Stimulated activated CD8-positive, alpha-beta memory T cell treated with anti-CD3 and anti-CD28 coated beads, Interleukin-2, amount 100 ng/mL, for 1 hour (primary cell): ENCODE measurements at regions not wholly inside any gene's neighbourhood (a gene's known extent, or its start where the extent isn't known, plus 50 kb on each side); places are given as distances from the start of the nearest gene placed in this dataset.
A peak's percentile ranks its signal among the peaks of the same experiment; 100 is the strongest.
"Not testable (repeated sequence)": the region's sequence is repeated elsewhere in the genome, so short reads cannot be mapped to it uniquely, and the experiment has no call there.

Experiments
- DNase-seq, 2 donors: peaks; one replicate each; pipeline ENCODE4 v3.0.0-alpha.2; 2020; ENCODE audit warnings: low read depth in 2 of 2

DNA sequence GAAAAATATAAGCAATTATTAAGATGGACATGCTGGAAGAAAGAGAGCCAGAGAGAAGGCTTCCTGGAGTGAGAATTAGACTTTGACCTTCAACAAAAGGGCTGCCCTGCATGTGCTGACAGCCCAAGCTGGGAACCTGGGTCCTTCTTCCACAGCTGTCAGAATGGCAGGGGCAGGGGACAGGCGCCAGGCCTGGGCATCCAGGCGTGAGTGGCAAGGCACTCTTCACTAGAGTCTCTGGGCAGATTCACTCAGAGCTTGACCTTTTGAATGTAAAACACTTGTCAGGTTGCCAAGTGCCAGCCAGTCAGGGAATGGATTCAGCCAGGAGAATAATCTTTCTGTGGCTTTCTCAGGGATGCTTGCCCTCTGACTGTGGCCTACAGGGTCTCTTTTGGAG, 119.1 kb upstream of the CLINT1 start:
- no peak for DNase-seq

DNA sequence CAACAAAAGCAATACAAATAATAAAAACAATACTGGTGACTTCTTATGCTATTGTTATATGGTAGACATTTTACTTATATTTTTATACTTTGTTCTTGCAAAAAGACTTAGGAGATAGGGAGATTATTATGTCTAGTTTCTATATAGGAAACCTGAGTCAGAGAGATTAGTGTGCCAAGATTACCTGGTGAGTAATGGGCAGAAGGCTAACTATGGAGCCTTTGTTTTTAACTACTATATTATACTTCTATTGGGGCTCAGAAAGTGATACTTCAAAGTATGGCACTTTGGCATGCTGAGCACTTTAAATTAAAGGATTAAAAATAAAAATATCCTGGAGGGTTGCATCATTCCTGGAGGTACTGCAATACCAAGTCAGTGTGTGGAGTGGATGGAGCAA, 117.5 kb upstream of the CLINT1 start:
- DNase-seq, result no peak

DNA sequence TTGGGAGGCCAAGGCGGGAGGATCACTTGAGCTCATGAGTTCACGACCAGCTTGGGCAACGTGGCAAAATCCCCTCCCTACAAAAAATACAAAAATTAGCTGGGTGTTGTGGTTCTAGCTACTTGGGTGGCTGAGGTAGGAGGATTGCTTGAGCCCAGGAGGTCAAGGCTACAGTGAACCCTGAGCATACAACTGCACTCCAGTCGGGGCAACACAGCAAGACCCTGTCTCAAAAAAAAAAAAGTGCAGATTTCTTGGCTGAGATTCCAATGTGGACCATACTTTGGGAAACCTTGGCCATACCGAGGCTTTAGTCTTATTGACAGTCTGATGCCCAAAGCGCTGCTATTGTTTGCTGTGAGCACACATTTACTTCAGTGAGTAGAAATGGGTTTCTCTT, 113.6 kb upstream of the CLINT1 start:
- no peak for DNase-seq

DNA sequence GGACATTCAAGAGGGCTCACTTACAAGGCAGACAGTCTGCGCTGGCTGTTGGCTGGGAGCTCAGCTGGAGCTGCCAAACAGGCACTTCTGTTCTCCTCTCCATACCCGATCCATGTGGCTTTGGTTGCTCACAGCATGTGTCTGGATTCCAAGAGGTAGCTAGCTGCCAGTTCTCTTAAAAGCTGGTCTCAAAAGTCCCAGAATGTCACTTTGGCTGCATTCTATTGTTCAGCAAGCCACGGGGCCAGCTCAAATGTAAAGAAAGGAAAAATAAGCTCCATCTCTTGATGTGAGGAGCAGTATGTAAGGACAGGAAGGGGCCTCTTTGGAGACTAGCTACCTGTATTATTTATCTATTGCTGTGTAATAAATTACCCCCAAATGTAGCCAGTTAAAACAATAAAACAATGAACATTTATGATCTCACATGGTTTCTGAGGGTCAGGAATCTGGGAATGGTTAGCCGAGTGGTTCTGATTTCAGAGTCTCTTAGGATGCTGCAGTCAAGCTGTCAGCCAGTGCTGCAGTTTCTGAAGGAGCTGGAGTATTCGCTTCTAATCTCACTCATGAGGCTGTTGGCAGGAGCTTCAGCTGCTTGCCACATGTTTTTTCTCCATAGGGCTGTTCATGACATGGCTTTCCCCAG, 112.7 kb upstream of the CLINT1 start:
- DNase-seq, result no peak

DNA sequence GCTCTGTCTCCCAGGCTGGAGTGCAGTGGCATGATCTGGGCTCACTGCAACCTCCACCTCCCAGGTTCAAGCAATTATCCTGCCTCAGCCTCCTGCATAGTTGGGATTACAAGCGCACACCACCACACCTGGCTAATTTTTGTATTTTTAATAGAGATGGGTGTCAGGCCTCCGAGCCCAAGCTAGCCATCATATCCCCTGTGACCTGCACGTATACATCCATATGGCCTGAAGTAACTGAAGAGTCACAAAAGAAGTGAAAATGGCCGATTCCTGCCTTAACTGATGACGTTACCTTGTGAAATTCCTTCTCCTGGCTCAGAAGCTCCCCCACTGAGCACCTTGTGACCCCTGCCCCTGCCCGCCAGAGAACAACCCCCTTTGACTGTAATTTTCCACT, 109.6 kb upstream of the CLINT1 start:
- DNase-seq, result not testable (repeated sequence)

DNA sequence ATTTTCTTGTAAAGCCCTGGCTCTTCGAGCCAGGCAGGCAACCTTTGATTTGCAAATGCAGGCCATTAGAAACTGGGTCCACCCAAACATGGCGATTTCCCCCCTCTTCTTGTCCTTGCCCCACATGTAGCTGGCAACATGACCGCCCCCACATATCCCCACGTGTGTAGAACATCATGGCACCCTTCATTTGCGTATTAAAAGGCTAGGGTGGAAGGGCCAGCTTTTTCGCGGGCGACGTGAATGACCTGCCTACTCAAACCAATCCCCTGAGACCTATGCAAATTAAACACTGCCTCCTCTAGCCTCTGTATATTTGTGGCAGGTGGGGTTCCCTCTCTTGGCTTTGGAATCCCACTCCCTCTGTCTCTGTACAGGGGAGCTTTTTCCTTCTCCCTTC, 107.0 kb upstream of the CLINT1 start:
- no peak for DNase-seq

DNA sequence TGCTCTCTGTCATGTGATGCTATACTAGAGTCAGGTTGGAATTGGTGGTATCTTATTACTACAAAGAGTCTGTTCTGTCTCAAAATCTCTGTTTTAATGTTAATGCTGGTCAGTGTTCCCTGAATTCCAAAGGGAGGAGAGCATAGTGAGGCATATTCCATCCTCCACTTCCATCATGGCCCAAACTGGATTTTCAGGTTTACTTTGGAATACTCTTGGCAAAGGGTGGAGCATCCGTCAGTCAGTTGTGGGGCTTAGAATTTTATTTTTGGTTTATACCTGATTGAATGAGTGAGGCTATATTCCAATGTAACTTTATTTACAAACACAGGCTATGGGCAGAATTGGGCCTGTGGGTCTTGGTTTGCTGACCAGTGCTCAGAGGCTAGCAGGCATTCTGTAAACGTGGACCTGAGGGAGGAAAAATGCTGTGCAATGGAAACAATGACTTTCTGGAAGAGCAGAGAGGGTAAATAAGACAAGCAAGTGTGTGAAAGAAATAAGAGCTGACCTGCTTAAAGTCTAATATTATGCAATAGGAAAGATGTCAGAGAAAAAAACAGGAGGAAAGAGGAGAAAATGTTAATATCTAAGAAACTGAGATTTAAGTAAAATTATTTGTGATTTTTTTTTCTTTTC, 106.2 kb upstream of the CLINT1 start:
- DNase-seq, result no peak

DNA sequence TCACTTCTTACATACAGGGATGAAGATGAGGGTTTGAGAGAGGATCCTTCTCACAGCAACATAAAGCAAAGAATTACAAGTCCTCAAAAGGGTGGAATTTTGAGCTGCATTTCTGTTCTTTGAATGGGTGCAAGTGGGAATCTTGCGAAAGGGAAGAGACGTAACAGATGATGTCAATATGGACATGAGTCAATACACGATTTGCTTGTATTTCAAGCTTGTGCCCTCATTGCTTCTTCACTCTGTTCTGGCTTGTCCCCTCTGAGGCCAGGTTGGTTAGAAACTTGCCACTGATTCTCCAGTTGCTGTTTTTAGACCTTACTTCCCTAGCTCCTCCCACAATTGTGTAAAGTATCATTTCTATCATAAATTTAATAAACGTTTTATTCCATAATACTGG, 104.8 kb upstream of the CLINT1 start:
- DNase-seq, result no peak

DNA sequence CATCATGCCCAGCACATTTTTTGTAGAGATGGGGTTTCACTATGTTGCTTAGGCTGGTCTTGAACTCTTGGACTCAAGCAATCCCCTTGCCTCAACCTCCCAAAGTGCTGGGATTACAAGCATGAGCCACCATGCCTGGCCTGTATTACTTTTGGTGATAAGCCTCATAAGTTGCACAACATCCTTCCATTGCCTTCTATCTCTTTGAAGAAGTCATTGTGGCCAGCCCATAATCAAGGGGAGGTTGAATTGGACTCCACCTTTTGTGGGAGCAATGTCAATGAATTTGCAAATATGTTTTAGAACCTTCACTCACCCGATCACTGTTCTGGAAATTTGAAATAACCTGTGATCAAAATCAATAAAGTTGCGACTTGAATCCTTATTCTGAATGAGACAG, 104.3 kb upstream of the CLINT1 start:
- no peak for DNase-seq

DNA sequence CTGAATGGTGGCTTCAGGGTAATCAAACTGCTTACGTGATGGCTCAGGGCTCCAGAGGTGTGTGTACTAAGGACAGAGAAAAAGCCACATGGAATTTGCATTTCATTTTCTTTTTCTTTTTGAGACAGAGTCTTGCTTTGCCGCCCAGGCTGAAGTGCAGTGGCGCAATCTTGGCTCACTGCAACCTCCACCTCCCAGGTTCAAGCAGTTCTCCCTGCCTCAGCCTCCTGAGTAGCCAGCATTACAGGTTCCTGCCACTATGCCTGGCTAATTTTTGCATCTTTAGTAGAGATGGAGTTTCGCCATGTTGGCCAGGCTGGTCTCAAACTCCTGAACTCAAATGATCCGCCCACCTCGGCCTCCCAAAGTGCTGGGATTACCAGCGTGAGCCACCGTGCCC, 103.7 kb upstream of the CLINT1 start:
- not testable (repeated sequence) for DNase-seq

DNA sequence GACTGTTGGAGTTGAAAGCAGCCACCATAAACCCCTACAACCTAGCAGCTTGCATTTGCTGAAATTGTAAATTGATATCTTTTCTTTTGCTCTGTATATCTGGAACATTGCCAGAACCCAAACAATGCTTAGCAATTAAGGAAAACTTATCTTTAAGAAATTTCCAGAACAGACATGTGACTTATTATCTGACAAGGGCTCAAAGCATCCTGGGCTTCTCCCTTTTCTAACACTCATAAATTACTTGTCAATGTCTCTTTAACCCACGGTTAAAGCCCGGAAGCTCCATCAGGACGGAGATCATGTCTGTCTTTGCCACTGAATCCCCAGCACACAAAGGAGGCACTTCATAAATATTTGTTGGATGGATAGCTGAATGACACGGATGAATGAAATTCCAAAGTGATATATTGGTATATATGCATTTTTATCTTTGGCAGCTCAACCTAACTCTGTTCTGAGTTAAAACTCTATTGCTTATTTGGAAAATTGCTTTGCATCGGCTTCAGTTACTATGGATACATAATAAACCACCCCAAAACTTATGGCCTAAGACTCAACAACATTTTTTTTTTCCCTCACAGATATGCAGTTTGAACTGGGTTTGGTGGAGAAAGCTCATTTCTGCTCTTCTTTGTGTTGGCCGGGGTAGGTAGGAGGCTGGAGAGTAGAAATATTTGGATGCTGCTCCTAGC, 103.1 kb upstream of the CLINT1 start:
- no peak for DNase-seq

DNA sequence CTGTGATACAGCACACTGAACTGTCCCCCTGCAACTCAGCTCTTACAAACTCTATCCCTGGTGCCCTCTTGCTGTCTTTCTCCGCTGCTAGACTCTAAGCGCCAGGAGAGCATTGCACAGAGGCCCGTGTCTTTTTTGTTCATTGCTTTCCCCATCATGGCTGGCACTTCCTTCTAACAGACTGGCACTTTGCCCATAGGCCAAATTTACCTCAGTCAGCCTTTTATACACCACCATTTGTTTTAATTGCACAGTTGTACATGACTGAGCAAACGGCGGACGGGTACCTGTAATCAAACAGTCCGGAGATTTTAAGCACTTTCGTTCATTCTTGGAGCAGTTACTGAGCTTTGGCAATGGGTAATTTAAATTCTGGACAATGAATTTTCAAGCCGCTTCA, 102.2 kb upstream of the CLINT1 start:
- no peak for DNase-seq

DNA sequence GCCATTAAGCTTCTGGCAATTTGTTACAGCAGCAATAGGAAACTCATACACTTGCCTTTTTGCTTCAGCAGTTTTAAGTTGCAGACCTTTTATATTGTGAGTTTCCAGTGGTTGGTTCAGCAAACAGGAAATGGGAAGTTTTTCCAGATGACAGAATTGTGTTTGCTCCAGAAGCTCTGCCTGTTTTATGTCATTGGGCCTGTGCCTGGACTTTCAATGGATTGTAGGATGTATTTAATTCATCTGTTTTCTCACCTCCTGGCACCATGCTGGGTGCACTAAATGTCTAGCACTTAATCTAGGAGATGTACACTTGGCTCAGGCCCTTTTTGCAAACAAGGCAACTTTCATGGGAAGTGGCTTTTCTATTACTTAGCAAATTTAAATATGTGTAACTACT, 100.4 kb upstream of the CLINT1 start:
- no peak for DNase-seq

DNA sequence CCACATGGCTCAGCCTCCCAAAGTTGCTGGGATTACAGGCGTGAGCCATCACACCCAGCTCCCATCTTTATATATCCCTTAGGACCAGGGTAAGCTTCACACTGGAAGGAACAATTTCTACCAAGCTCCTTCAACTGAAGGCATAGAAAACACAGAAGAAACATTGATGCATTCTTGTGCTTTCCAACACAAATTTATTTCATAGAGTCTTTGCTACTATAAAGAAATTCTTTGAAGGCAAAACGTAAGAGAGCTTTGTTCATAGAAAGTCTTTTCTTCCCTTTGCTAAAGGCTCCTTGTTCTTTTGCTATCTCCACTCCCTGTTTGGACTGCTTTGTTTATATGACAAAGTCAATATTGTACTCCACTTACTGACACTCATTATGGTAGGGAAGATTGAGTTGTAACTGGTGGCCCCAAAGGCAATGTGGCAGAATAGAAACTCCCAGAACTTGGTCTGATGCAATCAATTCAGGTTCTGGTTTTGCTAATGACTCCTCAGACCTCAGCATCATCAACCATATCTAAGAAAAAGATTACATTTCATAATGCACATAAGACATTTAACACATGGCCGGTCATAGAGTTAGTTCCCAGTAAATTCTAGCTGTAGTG, 97.4 kb upstream of the CLINT1 start:
- no peak for DNase-seq

DNA sequence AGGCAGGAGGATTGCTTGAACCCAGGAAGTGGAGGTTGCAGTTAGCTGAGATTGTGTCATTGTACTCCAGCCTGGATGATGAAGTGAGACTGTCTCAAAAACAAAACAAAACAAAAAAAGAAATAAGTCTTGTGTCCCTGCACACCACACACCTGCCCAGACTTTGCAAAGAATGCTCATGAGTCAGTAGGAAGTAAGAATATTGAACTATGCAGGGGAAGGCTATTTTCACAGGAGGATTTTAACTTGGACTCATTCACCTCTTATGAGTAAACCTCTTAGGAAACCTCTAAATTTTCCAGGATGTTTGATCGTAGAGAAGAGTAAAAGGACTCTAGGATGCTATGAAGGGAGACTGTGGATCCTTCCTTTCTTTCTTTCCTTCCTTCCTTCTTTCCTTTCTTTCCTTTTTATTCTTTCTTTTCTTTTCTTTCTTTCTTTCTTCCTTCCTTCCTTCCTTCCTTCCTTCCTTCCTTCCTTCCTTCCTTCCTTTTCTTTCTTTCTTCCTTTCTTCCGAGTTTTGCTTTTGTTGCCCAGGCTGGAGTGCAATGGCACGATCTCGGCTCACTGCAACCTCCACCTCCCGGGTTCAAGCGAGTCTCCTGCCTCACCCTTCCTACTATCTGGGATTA, 96.7 kb upstream of the CLINT1 start:
- no peak for DNase-seq

DNA sequence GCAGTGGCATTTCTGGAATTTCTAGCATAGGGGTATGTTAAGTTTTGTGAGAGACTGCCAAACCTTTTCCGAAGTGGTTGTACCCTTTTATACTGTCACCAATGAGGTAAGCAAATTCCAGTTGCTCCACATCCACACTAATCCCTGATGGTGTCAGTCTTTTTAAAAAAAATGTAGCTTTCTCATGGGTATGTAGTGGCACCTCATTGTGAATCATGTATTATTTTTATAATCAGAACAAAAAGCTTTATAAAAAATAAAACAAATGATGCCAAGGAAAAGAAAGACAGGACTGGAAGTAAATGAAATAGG, 93.4 kb upstream of the CLINT1 start:
- DNase-seq, result no peak

DNA sequence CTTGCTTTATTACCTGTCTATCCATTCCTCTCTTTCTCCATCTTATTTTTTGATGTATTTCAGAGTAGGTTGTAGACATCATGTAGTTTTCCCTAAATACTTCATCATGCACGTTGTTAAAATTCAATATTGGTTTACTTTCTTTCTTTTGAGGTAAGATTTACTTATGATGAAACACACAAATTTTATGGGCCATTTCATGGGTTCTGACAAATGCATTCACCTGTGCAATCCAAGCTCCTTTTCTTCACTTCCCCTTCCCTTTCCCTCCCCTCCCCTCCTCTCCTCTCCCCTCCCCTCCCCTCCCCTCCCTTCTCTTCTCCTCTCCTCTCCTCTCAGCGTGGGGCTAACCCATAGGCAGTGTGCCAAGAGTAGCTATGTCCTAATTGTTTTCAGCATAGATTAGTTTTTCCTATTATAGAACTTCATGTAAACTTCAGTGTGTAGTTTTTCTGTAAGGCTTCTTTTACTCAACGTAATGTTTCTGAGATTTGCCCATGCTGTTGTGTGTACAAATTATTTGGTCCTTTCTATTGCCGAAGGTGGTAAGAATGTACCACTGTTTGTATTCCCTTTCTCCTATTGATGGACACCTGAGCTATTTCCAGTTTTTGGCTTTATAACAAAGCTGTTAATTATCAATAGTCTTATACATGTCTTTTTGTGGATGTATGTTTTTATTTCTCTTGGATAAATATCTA, 92.9 kb upstream of the CLINT1 start:
- DNase-seq, result no peak

DNA sequence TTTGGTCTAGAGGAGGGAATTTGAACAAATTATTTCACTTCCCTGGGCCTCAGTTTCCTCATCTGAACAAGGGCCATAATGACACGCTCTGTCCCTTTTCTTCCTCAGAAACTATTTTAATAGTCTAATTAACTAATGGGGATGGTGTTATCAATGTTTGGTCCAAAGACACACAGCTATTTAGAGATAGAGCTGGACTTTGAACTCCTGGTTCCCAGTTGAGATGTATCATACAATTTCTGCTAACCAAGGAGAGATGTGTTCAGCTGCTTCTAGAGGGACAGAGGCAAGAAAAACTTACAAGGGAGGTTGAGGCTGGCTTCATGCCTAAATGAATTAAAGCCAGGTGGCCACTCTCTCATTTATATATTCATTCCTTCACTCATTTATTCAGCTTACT, 90.6 kb upstream of the CLINT1 start:
- no peak for DNase-seq

DNA sequence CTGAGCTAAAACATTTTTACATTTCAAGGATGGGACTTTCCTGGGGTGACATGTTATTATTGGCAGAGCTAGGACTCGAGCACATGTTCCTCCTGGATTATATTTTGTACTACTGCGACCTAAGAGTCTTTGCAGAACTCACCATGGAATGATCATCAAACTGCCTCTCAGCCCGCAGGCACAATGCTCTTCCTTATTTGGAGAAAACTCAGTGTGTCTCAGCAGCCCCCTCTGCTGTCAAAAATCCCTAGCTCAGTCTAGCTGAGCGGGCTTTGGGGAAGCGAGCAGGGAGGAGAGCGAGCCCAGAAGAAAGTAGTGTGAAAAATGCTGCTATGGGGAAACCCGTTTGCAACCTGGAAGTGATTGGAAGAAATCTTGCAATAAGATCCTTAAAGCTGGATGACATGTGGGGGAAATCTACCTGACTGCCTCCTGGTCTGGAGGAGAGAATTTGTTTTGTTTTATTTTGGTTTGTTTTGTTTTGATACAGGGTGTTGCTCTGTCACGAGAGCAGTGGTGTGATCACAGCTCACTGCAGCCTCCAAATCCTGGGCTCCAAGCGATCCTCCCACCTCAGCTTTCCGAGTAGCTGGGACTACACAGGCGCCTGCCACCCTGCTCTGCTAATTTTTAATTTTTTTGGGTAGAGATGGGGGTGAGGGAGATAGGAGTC, 89.9 kb upstream of the CLINT1 start:
- peak; percentile 37 to 62 for DNase-seq

DNA sequence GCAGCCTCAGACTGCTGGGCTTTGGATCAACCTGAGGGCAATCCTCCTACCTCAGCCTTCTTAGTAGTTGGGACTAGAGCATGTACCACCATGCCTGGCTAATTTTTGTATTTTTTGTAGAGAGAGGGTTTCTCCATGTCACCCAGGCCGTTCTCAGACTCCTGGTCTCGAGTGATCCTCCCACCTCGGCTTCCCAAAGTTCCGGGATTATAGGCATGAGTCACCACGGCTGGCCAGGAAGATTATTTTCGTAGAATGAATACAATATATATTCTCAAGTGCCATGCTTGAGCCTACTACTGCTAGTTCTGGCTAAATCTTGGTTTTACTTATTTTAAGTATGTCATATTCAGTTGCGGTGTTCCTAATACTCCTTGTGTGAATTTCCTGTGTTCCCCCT, 88.2 kb upstream of the CLINT1 start:
- DNase-seq, result no peak

DNA sequence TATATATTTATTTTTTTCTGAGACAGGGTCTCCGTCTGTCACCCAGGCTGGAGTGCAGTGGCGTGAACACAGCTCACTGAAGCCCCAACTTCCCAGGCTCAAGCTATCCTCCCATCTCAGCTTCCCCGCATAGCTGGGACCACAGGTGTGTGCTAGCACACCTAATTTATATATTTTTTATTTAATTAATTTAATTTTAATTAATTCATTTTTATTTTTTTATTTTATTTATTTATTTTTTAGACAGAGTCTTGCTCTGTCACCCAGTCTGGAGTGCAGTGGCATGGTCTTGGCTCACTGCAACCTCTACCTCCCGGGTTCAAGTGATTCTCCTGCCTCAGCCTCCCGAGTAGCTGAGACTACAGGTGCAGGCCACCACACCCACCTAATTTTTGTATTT, 86.9 kb upstream of the CLINT1 start:
- not testable (repeated sequence) for DNase-seq
